ENCODE measurements at regions not wholly inside any gene's neighbourhood (a gene's known extent, or its start where the extent isn't known, plus 50 kb on each side); places are given as distances from the start of the nearest gene placed in this dataset.

DNA sequence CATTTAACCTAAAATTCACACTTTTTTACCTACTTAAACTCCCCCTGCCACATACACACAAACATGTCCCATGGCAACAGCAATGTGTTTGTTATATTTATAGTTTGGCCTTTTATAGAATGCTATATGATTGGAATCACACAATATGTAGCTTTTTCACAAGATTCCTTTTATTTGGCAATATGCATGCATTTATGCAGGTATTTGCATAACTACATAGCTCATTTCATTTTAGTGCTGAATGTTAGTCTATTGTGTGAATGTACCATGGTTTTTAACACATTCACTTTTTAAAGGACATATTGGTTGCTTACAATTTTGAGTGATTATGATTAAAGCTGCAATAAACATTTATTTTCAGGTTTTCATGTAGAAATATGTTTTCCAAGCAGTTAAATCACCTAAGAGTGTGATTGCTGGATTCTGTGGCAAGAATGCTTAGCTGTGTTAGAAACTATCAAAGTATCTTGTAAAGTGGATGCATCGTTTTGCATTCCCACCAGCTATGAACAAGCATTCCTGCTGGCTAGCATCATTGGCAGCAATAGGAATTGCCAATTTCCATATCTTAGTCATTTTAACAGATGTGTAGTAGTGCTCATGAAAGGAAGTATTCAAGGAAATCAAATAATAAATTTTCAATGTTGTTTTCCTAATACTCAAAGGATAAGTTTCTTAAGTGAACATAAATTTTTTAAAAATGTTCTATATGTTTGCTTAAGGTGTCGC is 557.0 kb downstream of the SLITRK1 start:
- H3K4me2 ChIP-seq: no peak overlapping the region
- ATAC-seq (no peak), FAIRE-seq (no peak), DNase-seq (ENCODE audit: low read depth in 1 of 2, low spot score in 1 of 2) (no peak)
- CTCF ChIA-PET: no interaction called here
- WGBS (ENCODE audit: missing lambda C conversion rate): 34% methylated on average over 2 of the region's 2 CpGs
- no peak overlapping the region for H3K4me3 ChIP-seq
- H3K9me3 ChIP-seq: no peaks in the 10 kb centered on the region
- POLR2A ChIA-PET: no interaction called here
- no peak overlapping the region for H3K27ac ChIP-seq
- TF ChIP-seq HOXA7 (CRISPR knock-in tag; IDR thresholded peaks at IDR 0.05) (no peak), KDM1A (IDR thresholded peaks at IDR 0.05; ENCODE audit: low read depth) (no peak)
- TF ChIP-seq, protein P1, sequence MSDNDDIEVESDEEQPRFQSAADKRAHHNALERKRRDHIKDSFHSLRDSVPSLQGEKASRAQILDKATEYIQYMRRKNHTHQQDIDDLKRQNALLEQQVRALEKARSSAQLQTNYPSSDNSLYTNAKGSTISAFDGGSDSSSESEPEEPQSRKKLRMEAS (IDR thresholded peaks at IDR 0.05): no peak
- no peaks in the 10 kb centered on the region for H3K4me1 ChIP-seq

DNA sequence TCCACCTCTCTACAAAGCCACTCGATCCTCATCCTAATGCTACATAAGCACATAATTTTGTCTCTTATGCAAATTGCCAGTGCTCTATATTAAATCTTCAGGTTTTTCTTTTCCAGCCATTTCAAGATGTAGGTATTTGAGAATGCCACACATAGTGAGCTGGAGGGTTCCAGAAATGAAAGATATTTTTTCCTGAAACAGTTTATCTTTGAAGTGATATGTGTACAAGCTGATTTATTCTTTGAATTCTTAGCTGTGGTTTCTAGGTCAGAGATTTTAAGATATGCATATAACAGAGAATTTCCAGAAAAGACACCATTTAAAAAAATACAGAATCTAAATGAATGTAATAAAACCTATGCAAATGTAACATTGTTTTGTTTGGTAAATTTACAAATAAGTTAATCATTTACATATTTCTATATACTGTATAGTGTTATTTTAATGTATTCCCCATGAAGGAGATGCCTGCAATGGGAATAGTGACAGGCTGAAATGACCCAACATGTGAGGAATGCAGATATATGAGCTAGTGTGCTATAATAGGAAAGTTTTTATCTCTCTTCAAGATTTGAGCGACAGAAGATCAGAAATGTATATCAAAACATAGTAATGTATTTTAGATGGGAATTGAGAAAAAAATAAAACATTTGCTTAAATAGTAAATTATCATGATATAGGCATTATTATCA is 570.2 kb downstream of the SLITRK1 start:
- 14% methylated on average over 2 of the region's 2 CpGs for whole genome bisulfite sequencing (ENCODE audit: missing lambda C conversion rate)
- FAIRE-seq: no peak
- Histone ChIP-seq H3K4me1 (no peaks in the 10 kb centered on the region), H3K4me3 (no peak overlapping the region), H3K27ac (no peak overlapping the region), H3K4me2 (no peak overlapping the region), H3K9me3 (no peaks in the 10 kb centered on the region)
- ChIA-PET CTCF (no interaction called here), POLR2A (no interaction called here)
- TF ChIP-seq, protein P2, sequence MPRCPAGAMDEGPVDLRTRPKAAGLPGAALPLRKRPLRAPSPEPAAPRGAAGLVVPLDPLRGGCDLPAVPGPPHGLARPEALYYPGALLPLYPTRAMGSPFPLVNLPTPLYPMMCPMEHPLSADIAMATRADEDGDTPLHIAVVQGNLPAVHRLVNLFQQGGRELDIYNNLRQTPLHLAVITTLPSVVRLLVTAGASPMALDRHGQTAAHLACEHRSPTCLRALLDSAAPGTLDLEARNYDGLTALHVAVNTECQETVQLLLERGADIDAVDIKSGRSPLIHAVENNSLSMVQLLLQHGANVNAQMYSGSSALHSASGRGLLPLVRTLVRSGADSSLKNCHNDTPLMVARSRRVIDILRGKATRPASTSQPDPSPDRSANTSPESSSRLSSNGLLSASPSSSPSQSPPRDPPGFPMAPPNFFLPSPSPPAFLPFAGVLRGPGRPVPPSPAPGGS (IDR thresholded peaks at IDR 0.05): no peak
- TF ChIP-seq CEBPB (IDR thresholded peaks at IDR 0.05) (no peak), KDM1A (IDR thresholded peaks at IDR 0.05; ENCODE audit: low read depth) (no peak), EHF (CRISPR knock-in tag; IDR thresholded peaks at IDR 0.05) (no peak)
- ATAC-seq: no peak
- DNase-seq (ENCODE audit: low read depth in 1 of 2, low spot score in 1 of 2): no peak

DNA sequence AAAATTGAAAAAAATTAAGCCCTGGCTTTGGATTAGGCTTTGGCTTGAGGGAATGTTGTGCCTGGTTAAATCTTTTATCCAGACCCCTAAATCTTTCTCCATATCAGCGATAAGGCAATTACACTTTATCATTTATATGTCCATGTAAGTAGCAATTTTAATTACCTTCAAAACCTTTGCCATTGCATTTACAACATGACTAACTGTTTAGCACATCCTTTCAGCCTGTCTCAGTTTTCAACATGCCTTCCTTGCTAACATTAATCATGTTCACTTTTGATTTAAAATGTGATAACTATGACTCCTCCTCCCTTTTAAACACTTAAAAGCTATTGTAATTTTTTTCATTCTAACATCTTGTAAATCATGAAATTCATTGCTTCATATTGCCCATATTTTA is 583.7 kb downstream of the SLITRK1 start:
- DNase-seq (ENCODE audit: low read depth in 1 of 2, low spot score in 1 of 2) (no peak), ATAC-seq (no peak), FAIRE-seq (no peak)
- no peaks in the 10 kb centered on the region for H3K4me1 ChIP-seq
- H3K4me3 ChIP-seq: no peak overlapping the region
- no peak overlapping the region for H3K27ac ChIP-seq
- CTCF ChIA-PET: no interaction called here
- POLR2A ChIA-PET: no interaction called here
- WGBS (ENCODE audit: missing lambda C conversion rate): 20% methylated on average over 1 of the region's 1 CpG
- H3K4me2 ChIP-seq: no peak overlapping the region
- TF ChIP-seq JUNB (IDR thresholded peaks at IDR 0.05): no peak
- no peak for TF ChIP-seq CEBPB (IDR thresholded peaks at IDR 0.05)
- no peak for TF ChIP-seq HOXA7 (CRISPR knock-in tag; IDR thresholded peaks at IDR 0.05)
- TF ChIP-seq NFE2L2 (conservative IDR thresholded peaks at IDR 0.05; ENCODE audit: low read length): no peak
- no peak for TF ChIP-seq FOXS1 (CRISPR knock-in tag; IDR thresholded peaks at IDR 0.05)
- no peak for TF ChIP-seq TFCP2L1 (CRISPR knock-in tag; IDR thresholded peaks at IDR 0.05)
- no peak for TF ChIP-seq EHF (CRISPR knock-in tag; IDR thresholded peaks at IDR 0.05)
- no peak for TF ChIP-seq SMC3 (IDR thresholded peaks at IDR 0.05)
- no peak for TF ChIP-seq PHF8 (IDR thresholded peaks at IDR 0.05; ENCODE audit: borderline replicate concordance, low read depth)
- TF ChIP-seq RAD21 (conservative IDR thresholded peaks at IDR 0.05 in 1 of 2, IDR thresholded peaks at IDR 0.05 in 1 of 2): no peak
- TF ChIP-seq MYC (IDR thresholded peaks at IDR 0.05; ENCODE audit: borderline replicate concordance, low read length): no peak
- TF ChIP-seq RFX5 (IDR thresholded peaks at IDR 0.05): no peak
- no peak for TF ChIP-seq SREBF2 (IDR thresholded peaks at IDR 0.05)
- TF ChIP-seq, protein P2 (IDR thresholded peaks at IDR 0.05): no peak
- no peak for TF ChIP-seq BHLHE40 (IDR thresholded peaks at IDR 0.05; ENCODE audit: low read depth, low read length)
- TF ChIP-seq FOSB (CRISPR knock-in tag; IDR thresholded peaks at IDR 0.05): no peak
- no peaks in the 10 kb centered on the region for H3K9me3 ChIP-seq

Data from A549 (cell line).